Neural crest cell (in vitro differentiated cells): ENCODE measurements at regions not wholly inside any gene's neighbourhood (a gene's known extent, or its start where the extent isn't known, plus 50 kb on each side); places are given as distances from the start of the nearest gene placed in this dataset.
"Not testable (repeated sequence)": the region's sequence is repeated elsewhere in the genome, so short reads cannot be mapped to it uniquely, and the experiment has no call there.

Experiments used
- DNase-seq: peaks from one replicate; pipeline ENCODE4 v3.0.0; 2021; ENCODE audit warnings: low read depth, mixed read lengths, low spot score
- H3K27ac Mint-ChIP-seq: one replicate; pipeline ENCODE4 v1.8.0; 2021; ENCODE audit warnings: mild to moderate bottlenecking, mixed read lengths; ENCODE audit not compliant: unreplicated experiment
- H3K27me3 Mint-ChIP-seq: 2 replicates; pipeline ENCODE4 v1.8.0; 2021; ENCODE audit warnings: low read depth, mild to moderate bottlenecking, mixed read lengths
- H3K36me3 Mint-ChIP-seq: 2 replicates; pipeline ENCODE4 v1.8.0; 2021; ENCODE audit warnings: low read depth, mild to moderate bottlenecking, mixed read lengths
- H3K4me1 Mint-ChIP-seq: 2 replicates; pipeline ENCODE4 v1.8.0; 2021; ENCODE audit warnings: mixed read lengths
- H3K4me3 Mint-ChIP-seq: one replicate; pipeline ENCODE4 v1.8.0; 2021; ENCODE audit warnings: mild to moderate bottlenecking, mixed read lengths
- H3K9me3 Mint-ChIP-seq: 2 replicates; pipeline ENCODE4 v1.8.0; 2021; ENCODE audit warnings: mixed read lengths
- TF ChIP-seq, protein P1 (sequence below): fragments of 200-600 bp; sonication (generic); conservative IDR thresholded peaks from 2 replicates; pipeline ENCODE4 v1.5.0; 2021; ENCODE audit warnings: antibody characterized with exemption, mild to moderate bottlenecking

DNA sequence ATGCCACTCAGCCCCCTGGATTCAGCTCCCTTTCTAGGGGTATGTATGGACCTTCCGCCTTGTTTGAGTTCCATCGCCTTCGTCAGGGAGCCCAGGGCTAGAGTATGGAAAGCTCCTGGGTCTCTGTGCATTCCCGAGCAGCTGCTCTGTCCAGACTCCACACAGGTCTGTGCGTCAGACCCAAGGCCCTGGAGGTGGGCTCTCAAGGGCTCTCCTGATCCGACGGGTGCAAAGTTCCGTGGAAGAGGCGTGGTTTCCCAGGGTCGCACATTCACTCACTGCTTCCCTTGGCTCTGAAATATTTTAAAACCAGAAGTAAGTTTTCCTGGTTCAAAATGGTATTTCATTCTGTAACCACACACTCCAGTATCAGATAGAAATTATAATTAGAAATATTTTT lies 863.2 kb downstream of the TRIML1 start:
- TF ChIP-seq, protein P1, sequence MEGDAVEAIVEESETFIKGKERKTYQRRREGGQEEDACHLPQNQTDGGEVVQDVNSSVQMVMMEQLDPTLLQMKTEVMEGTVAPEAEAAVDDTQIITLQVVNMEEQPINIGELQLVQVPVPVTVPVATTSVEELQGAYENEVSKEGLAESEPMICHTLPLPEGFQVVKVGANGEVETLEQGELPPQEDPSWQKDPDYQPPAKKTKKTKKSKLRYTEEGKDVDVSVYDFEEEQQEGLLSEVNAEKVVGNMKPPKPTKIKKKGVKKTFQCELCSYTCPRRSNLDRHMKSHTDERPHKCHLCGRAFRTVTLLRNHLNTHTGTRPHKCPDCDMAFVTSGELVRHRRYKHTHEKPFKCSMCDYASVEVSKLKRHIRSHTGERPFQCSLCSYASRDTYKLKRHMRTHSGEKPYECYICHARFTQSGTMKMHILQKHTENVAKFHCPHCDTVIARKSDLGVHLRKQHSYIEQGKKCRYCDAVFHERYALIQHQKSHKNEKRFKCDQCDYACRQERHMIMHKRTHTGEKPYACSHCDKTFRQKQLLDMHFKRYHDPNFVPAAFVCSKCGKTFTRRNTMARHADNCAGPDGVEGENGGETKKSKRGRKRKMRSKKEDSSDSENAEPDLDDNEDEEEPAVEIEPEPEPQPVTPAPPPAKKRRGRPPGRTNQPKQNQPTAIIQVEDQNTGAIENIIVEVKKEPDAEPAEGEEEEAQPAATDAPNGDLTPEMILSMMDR = no peak
- Mint-ChIP-seq H3K36me3 (no peaks in the 10 kb centered on the region), H3K4me3 (no peak overlapping the region), H3K9me3 (peaks cover 5% of the 10 kb centered on the region), H3K27ac (no peak overlapping the region), H3K4me1 (no peaks in the 10 kb centered on the region), H3K27me3 (no peaks in the 10 kb centered on the region)
- DNase-seq = no peak

DNA sequence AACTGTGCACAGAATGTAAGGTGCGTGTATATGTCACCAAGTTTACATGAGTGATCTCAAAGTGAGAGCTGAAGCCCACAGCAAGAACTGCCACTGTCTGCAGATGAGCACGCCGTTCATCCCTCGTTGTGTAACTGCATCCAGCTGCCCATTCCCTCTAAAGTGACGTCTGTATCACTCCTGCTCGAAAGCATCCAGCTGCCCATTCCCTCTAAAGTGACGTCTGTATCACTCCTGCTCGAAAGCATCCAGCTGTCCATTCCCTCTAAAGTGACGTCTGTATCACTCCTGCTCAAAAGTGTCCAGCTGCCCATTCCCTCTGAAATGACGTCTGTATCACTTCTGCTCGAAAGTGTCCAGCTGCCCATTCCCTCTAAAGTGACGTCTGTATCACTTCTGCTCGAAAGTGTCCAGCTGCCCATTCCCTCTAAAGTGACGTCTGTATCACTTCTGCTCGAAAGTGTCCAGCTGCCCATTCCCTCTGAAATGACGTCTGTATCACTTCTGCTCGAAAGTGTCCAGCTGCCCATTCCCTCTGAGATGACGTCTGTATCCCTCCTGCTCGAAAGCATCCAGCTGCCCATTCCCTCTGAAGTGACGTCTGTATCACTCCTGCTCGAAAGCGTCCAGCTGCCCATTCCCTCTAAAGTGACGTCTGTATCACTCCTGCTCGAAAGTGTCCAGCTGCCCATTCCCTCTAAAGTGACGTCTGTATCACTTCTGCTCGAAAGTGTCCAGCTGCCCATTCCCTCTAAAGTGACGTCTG lies 871.4 kb downstream of the TRIML1 start:
- H3K4me3 Mint-ChIP-seq, H3K27ac Mint-ChIP-seq, H3K27me3 Mint-ChIP-seq, DNase-seq, H3K4me1 Mint-ChIP-seq, H3K9me3 Mint-ChIP-seq, H3K36me3 Mint-ChIP-seq: not testable (repeated sequence)

DNA sequence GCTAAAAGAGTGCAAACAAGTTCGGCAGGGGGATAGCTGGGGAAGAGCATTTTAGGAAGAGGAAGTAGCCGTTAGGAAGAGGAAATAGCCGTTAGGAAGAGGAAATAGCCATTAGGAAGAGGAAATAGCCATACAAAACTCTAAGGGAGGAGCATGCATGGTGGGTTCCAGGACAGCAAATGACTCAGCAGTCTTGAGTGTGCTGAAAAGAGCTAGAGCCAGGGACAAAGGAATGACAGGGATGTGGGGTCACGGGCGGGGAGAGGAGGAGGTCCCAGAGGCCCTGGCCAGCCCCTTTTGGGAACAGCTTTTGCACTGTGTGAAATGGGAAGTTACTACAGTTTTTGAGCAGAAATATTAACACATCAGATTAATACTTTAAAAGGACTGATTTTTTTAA lies 882.6 kb downstream of the TRIML1 start:
- TF ChIP-seq, protein P1 = no peak
- Mint-ChIP-seq H3K4me3 (no peak overlapping the region), H3K27ac (peak overlapping the region; percentile 89), H3K9me3 (peaks cover 3% of the 10 kb centered on the region), H3K36me3 (no peaks in the 10 kb centered on the region), H3K27me3 (no peaks in the 10 kb centered on the region), H3K4me1 (peaks cover 13% of the 10 kb centered on the region)
- no peak for DNase-seq

DNA sequence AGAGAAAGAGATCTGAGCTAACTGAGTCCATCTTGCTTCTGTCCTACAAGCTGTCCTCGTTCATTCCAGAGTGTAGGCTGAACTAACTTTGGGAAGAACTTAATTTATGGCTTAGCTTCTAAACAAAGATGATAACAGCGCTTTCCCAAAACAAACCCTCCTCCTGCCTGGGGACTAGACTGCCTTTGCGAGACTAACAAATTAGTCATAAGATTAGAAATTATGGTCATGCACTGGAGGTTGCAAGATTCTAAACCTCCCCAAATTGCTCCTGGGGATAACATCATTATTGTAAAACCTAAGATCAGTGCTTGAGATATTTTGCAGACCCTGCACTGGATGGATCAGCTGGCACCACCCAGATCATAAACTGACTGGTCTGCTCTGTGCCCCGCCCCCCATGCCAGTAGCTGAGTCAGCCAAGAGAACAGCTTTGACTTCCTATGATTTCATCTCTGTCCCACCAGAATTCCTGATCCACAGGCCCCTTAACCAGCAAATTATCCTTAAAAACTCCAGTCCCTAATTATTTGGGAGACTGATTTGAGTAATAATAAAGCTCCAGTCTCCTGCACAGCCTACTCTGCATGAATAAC lies 883.3 kb downstream of the TRIML1 start:
- no peaks in the 10 kb centered on the region for H3K27me3 Mint-ChIP-seq
- no peaks in the 10 kb centered on the region for H3K36me3 Mint-ChIP-seq
- peaks cover 13% of the 10 kb centered on the region for H3K4me1 Mint-ChIP-seq
- no peak for DNase-seq
- peaks cover 3% of the 10 kb centered on the region for H3K9me3 Mint-ChIP-seq
- TF ChIP-seq, protein P1 = no peak
- no peak overlapping the region for H3K4me3 Mint-ChIP-seq
- H3K27ac Mint-ChIP-seq = no peak overlapping the region

DNA sequence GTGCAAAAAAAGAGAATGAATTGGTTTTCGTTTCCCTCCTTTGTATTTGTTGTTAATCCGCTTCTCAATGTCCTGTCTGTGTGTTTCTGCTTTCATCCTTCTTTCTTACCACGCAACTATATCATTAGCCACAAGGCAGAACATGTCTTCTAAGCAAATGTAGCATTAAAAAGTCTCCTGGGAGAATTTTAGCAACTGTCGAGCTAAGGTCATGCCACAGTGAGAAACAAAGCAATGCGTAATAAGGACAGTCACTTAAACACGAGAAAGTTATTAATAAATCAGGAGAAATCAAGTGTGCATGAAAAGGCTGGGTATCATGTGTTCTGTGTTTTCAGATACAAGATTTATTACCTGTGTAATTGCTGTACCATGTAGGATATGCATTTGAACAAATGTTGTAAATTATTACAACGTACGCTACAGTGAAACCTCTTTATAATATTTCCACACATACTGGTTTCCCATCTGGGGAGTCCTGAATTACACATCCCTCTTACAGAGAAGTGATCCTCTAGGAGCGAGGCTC lies 890.8 kb downstream of the TRIML1 start:
- no peak overlapping the region for H3K27ac Mint-ChIP-seq
- no peaks in the 10 kb centered on the region for H3K36me3 Mint-ChIP-seq
- TF ChIP-seq, protein P1 = no peak
- DNase-seq = no peak
- H3K27me3 Mint-ChIP-seq = no peaks in the 10 kb centered on the region
- H3K9me3 Mint-ChIP-seq = no peaks in the 10 kb centered on the region
- H3K4me1 Mint-ChIP-seq = no peaks in the 10 kb centered on the region
- H3K4me3 Mint-ChIP-seq = no peak overlapping the region

DNA sequence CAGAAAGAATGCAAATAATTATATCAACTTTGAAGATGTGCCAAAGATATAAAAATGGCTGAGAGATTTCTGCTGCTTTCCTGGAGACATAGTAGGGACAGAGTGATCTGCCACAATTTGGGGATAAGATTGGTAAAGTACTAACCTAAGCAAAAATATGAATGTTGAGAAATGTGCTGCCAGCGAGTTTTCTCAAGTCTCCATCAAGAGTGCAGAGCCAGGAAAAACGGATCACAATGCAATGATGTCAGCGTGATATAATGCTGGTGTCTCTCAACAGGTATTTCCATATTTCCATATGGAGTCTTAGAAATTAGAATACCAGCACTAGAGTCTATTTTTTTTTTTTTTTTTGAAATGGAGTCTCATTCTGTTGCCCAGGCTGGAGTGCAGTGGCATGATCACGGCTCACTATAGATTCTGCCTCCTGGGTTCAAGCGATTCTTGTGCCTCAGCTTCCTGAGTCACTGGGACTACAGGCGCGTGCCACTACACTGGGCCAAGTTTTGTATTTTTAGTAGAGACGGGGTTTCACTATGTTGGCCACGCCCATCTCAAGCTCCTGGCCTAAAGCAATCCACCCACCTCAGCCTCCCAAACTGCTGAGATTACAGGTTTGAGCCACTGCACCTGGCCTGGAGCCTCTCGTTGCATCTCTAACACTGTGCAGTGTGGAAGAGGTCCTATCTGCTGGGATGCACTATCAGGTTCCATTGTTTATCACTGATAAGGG lies 893.5 kb downstream of the TRIML1 start:
- H3K27me3 Mint-ChIP-seq = no peaks in the 10 kb centered on the region
- H3K4me3 Mint-ChIP-seq = no peak overlapping the region
- no peaks in the 10 kb centered on the region for H3K4me1 Mint-ChIP-seq
- no peaks in the 10 kb centered on the region for H3K36me3 Mint-ChIP-seq
- TF ChIP-seq, protein P1 = no peak
- H3K27ac Mint-ChIP-seq = no peak overlapping the region
- no peaks in the 10 kb centered on the region for H3K9me3 Mint-ChIP-seq
- DNase-seq = no peak
